OCI-LY3 (cell line): ENCODE measurements at regions not wholly inside any gene's neighbourhood (a gene's known extent, or its start where the extent isn't known, plus 50 kb on each side); places are given as distances from the start of the nearest gene placed in this dataset.

ENCODE experiments used
- CTCF ChIP-seq: fragments of 200-600, 300-600 bp; sonication (generic); IDR thresholded peaks from 2 replicates; pipeline ENCODE4 v1.5.1; 2014; ENCODE audit warnings: antibody characterized with exemption, low read length, low read depth
- EZH2phosphoT487 ChIP-seq: fragments of 200-600 bp; shearing (Covaris generic); IDR thresholded peaks from 2 replicates; pipeline ENCODE4 v1.6.1; 2018; ENCODE audit warnings: antibody characterized with exemption, mixed run types, low read depth

GRCh38 chr4:36010397-36010929 lies 233.9 kb downstream of the ARAP2 start:
- no peak for TF ChIP-seq CTCF
- TF ChIP-seq EZH2phosphoT487 = no peak
